Mucosa of descending colon (tissue), 3 donors: ENCODE measurements at regions not wholly inside any gene's neighbourhood (a gene's known extent, or its start where the extent isn't known, plus 50 kb on each side); places are given as distances from the start of the nearest gene placed in this dataset.
A peak's percentile ranks its signal among the peaks of the same experiment; 100 is the strongest.

Source experiments
- ATAC-seq: fragments of 200-7000 bp; cut with Tn5 transposase; one replicate; pipeline ENCODE4 v1.9.1; 2020; ENCODE audit warnings: mild to moderate bottlenecking, moderate library complexity
- DNase-seq, 3 donors: peaks; one replicate each; pipeline ENCODE4 v3.0.0-alpha.2; 2020
- H3K36me3 ChIP-seq: fragments of 200-600 bp; one replicate; pipeline ENCODE4 v1.8.0; 2021; ENCODE audit warnings: low read depth, mild to moderate bottlenecking
- H3K4me1 ChIP-seq: fragments of 200-600 bp; one replicate; pipeline ENCODE4 v1.8.0; 2021; ENCODE audit warnings: low read depth, mild to moderate bottlenecking
- H3K4me3 ChIP-seq: fragments of 200-600 bp; one replicate; pipeline ENCODE4 v1.8.0; 2021; ENCODE audit warnings: mild to moderate bottlenecking
- H3K9me3 ChIP-seq: fragments of 200-600 bp; one replicate; pipeline ENCODE4 v1.8.0; 2021; ENCODE audit warnings: mild to moderate bottlenecking
- CTCF ChIP-seq: fragments of 200-600 bp; IDR thresholded peaks from one replicate; pipeline ENCODE4 v1.8.0; 2022; ENCODE audit warnings: antibody characterized with exemption, mild to moderate bottlenecking
- intact Hi-C, 2 donors: fragments of 100-400 bp; cut with DNase I in 1 of 2; cut with micrococcal nuclease in 1 of 2; formaldehyde crosslinking; loops; one replicate each; pipeline versions ENCODE4 v1.11.0 to v1.11.1; 2022; cut with DNase I, micrococcal nuclease
- donor health status: DM: no; HTN: no; CAD: no; lungs with moderate emphysema.
- donor health status: DM: no; HTN: no; CAD: no.
- donor health status: DM: no; HTN: yes; CAD: no.

- intact Hi-C loops = loop anchor here in 1 of 2 donors (5.0 kb wide), 1 partner anchor 623 kb away; no protein-coding TSS in a partner anchor
- ATAC-seq = peak; percentile 89
These were observed 342.7 kb upstream of the NR5A2 start for GRCh38 chr1:199684686-199685273.

GRCh38 chr1:199685369-199685768, 342.1 kb upstream of the NR5A2 start:
- Histone ChIP-seq H3K9me3 (no peaks in the 10 kb centered on the region), H3K36me3 (no peaks in the 10 kb centered on the region), H3K4me3 (no peak overlapping the region), H3K4me1 (no peaks in the 10 kb centered on the region)
- ATAC-seq (peak; percentile 87), DNase-seq (no peak)
- intact Hi-C loops = loop anchor here in 1 of 2 donors (5.0 kb wide), 1 partner anchor 622 kb away; no protein-coding TSS in a partner anchor
- no peak for TF ChIP-seq CTCF

More at GRCh38 chr1:199684686-199685273, 342.7 kb upstream of the NR5A2 start:
- Histone ChIP-seq H3K4me3 (no peak overlapping the region), H3K9me3 (no peaks in the 10 kb centered on the region), H3K4me1 (no peaks in the 10 kb centered on the region), H3K36me3 (no peaks in the 10 kb centered on the region)
- peak in 1 of 3 donors; percentile 67 for DNase-seq
- peak; percentile 49 for TF ChIP-seq CTCF

GRCh38 chr1:199687321-199687720, 340.2 kb upstream of the NR5A2 start:
- intact Hi-C loops = loop anchor here in 1 of 2 donors (5.0 kb wide), 1 partner anchor 620 kb away; no protein-coding TSS in a partner anchor
- DNase-seq (no peak), ATAC-seq (no peak)
- Histone ChIP-seq H3K4me1 (no peaks in the 10 kb centered on the region), H3K36me3 (no peaks in the 10 kb centered on the region), H3K9me3 (no peaks in the 10 kb centered on the region), H3K4me3 (no peak overlapping the region)
- no peak for TF ChIP-seq CTCF

- ATAC-seq (no peak), DNase-seq (no peak)
- Histone ChIP-seq H3K4me1 (no peaks in the 10 kb centered on the region), H3K4me3 (no peak overlapping the region), H3K36me3 (no peaks in the 10 kb centered on the region), H3K9me3 (no peaks in the 10 kb centered on the region)
- TF ChIP-seq CTCF = no peak
- intact Hi-C loops = loop anchor here in 1 of 2 donors (5.0 kb wide), 1 partner anchor 619 kb away; no protein-coding TSS in a partner anchor
These were observed 339.3 kb upstream of the NR5A2 start for GRCh38 chr1:199688133-199688676.

- intact Hi-C loops = loop anchor here in 1 of 2 donors (5.0 kb wide), 1 partner anchor 619 kb away; no protein-coding TSS in a partner anchor
- no peaks in the 10 kb centered on the region for H3K4me1 ChIP-seq
- H3K4me3 ChIP-seq = no peak overlapping the region
- no peaks in the 10 kb centered on the region for H3K9me3 ChIP-seq
- TF ChIP-seq CTCF = no peak
- DNase-seq (no peak), ATAC-seq (no peak)
- H3K36me3 ChIP-seq = no peaks in the 10 kb centered on the region
These were observed 338.7 kb upstream of the NR5A2 start for GRCh38 chr1:199688774-199689173.
